ENCODE measurements at regions not wholly inside any gene's neighbourhood (a gene's known extent, or its start where the extent isn't known, plus 50 kb on each side); places are given as distances from the start of the nearest gene placed in this dataset.

- H3K27me3 ChIP-seq = no peaks in the 10 kb centered on the region
- DNase-seq (ENCODE audit: extremely low spot score in 2 of 2) = no peak
- H3K4me1 ChIP-seq = peaks cover 23% of the 10 kb centered on the region
- no peaks in the 10 kb centered on the region for H3K36me3 ChIP-seq
- peak overlapping the region; percentile 65 for H3K27ac ChIP-seq
- TF ChIP-seq POLR2AphosphoS5 (IDR thresholded peaks at IDR 0.05; ENCODE audit: insufficient read depth in 1 of 2, low read depth in 1 of 2) (peak in 1 of 2 donors; percentile 93), POLR2A (IDR thresholded peaks at IDR 0.05) (no peak), CTCF (IDR thresholded peaks at IDR 0.05) (no peak)
- intact Hi-C loops (cut with DNase I) = no loop called here
- H3K4me3 ChIP-seq = no peak overlapping the region
- H3K9me3 ChIP-seq = no peaks in the 10 kb centered on the region
These were observed 112.8 kb upstream of the ATXN3L start for GRCh38 chrX:13432414-13433297.

- intact Hi-C loops (cut with DNase I) = no loop called here
These were observed 110.4 kb upstream of the ATXN3L start for GRCh38 chrX:13430136-13430827.

GRCh38 chrX:13428053-13428786 is 108.4 kb upstream of the ATXN3L start:
- TF ChIP-seq POLR2A (IDR thresholded peaks at IDR 0.05) (no peak), CTCF (IDR thresholded peaks at IDR 0.05) (no peak), POLR2AphosphoS5 (IDR thresholded peaks at IDR 0.05; ENCODE audit: insufficient read depth in 1 of 2, low read depth in 1 of 2) (no peak)
- Histone ChIP-seq H3K9me3 (no peaks in the 10 kb centered on the region), H3K36me3 (no peaks in the 10 kb centered on the region), H3K4me3 (no peak overlapping the region), H3K4me1 (peaks cover 21% of the 10 kb centered on the region), H3K27me3 (no peaks in the 10 kb centered on the region), H3K27ac (no peak overlapping the region)
- no peak for DNase-seq (ENCODE audit: extremely low spot score in 2 of 2)
- intact Hi-C loops (cut with DNase I) = no loop called here

More at GRCh38 chrX:13430136-13430827, 110.4 kb upstream of the ATXN3L start:
- no peaks in the 10 kb centered on the region for H3K36me3 ChIP-seq
- no peaks in the 10 kb centered on the region for H3K9me3 ChIP-seq
- DNase-seq (ENCODE audit: extremely low spot score in 2 of 2) = no peak
- H3K4me3 ChIP-seq = no peak overlapping the region
- peaks cover 23% of the 10 kb centered on the region for H3K4me1 ChIP-seq
- TF ChIP-seq POLR2A (IDR thresholded peaks at IDR 0.05) = no peak
- no peak for TF ChIP-seq POLR2AphosphoS5 (IDR thresholded peaks at IDR 0.05; ENCODE audit: insufficient read depth in 1 of 2, low read depth in 1 of 2)
- TF ChIP-seq CTCF (IDR thresholded peaks at IDR 0.05) = no peak
- H3K27ac ChIP-seq = no peak overlapping the region
- no peaks in the 10 kb centered on the region for H3K27me3 ChIP-seq

GRCh38 chrX:13427441-13428052 is 107.7 kb upstream of the ATXN3L start:
- Histone ChIP-seq H3K4me3 (no peak overlapping the region), H3K27me3 (no peaks in the 10 kb centered on the region), H3K27ac (no peak overlapping the region), H3K36me3 (no peaks in the 10 kb centered on the region), H3K9me3 (no peaks in the 10 kb centered on the region), H3K4me1 (peaks cover 14% of the 10 kb centered on the region)
- intact Hi-C loops (cut with DNase I) = no loop called here
- TF ChIP-seq CTCF (IDR thresholded peaks at IDR 0.05) (no peak), POLR2A (IDR thresholded peaks at IDR 0.05) (no peak), POLR2AphosphoS5 (IDR thresholded peaks at IDR 0.05; ENCODE audit: insufficient read depth in 1 of 2, low read depth in 1 of 2) (no peak)
- DNase-seq (ENCODE audit: extremely low spot score in 2 of 2) = no peak

Measured in vagina (tissue), 2 donors.